Esophagus squamous epithelium (tissue), 4 donors: ENCODE measurements at regions not wholly inside any gene's neighbourhood (a gene's known extent, or its start where the extent isn't known, plus 50 kb on each side); places are given as distances from the start of the nearest gene placed in this dataset.

Source experiments
- POLR2A ChIP-seq, 4 donors: fragments of 450-650 bp; IDR thresholded peaks; one replicate each; pipeline ENCODE4 v1.6.1; 2017; ENCODE audit warnings: antibody characterized with exemption in 4 of 4, mild to moderate bottlenecking in 4 of 4, moderate library complexity in 3 of 4
- TF ChIP-seq, protein P1 (sequence below), 6 experiments: fragments of 450-650 bp in 4 of 6; fragments of 200-600 bp in 2 of 6; sonication (generic) in 2 of 6; IDR thresholded peaks; one replicate each; pipeline ENCODE4 v1.5.1; 2016 to 2019; ENCODE audit warnings: antibody characterized with exemption in 6 of 6, mild to moderate bottlenecking in 4 of 6, moderate library complexity in 4 of 6

DNA sequence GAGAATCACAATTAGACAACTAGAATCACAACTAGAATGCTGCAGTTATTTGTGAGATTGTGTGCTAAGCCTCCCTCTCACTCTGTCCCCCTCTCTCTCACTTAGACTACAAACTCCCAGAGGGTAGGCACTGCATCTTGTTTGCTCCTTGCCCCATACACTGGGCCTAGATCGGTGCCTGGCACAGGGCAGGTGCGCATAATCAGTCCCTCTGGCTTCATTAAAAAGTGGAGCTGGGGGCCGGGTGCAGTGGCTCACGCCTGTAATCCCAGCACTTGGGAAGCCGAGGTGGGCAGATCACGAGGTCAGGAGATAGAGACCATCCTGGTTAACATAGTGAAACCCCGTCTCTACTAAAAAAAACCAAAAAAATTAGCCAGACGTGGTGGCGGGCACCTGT lies 456.8 kb downstream of the MIAT start:
- TF ChIP-seq POLR2A (IDR thresholded peaks at IDR 0.05): no peak
- TF ChIP-seq, protein P1, sequence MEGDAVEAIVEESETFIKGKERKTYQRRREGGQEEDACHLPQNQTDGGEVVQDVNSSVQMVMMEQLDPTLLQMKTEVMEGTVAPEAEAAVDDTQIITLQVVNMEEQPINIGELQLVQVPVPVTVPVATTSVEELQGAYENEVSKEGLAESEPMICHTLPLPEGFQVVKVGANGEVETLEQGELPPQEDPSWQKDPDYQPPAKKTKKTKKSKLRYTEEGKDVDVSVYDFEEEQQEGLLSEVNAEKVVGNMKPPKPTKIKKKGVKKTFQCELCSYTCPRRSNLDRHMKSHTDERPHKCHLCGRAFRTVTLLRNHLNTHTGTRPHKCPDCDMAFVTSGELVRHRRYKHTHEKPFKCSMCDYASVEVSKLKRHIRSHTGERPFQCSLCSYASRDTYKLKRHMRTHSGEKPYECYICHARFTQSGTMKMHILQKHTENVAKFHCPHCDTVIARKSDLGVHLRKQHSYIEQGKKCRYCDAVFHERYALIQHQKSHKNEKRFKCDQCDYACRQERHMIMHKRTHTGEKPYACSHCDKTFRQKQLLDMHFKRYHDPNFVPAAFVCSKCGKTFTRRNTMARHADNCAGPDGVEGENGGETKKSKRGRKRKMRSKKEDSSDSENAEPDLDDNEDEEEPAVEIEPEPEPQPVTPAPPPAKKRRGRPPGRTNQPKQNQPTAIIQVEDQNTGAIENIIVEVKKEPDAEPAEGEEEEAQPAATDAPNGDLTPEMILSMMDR (IDR thresholded peaks at IDR 0.05): no peak
